Endothelial cell of umbilical vein (primary cell): ENCODE measurements at regions not wholly inside any gene's neighbourhood (a gene's known extent, or its start where the extent isn't known, plus 50 kb on each side); places are given as distances from the start of the nearest gene placed in this dataset.

Source experiments
- BruUV-seq: library from RNA; stranded (reverse); fragments of 400-500 nt; replicated peaks from 2 replicates; lab custom pipeline; 2021; lab: Mats Ljungman, UMichigan
- CTCF ChIA-PET: fragments of 300-600, 350-600 bp; sonication (Branson Sonifier 250); formaldehyde crosslinking; loops from one replicate; lab custom pipeline; 2021; ENCODE audit warnings: antibody characterized with exemption, inconsistent platforms; lab: Charles Lee
- POLR2A ChIA-PET: fragments of 300-600, 350-600 bp; sonication (Branson Sonifier 250); formaldehyde crosslinking; loops from one replicate; lab custom pipeline; 2021; ENCODE audit warnings: antibody characterized with exemption, inconsistent platforms; lab: Charles Lee
- DNase-seq: peaks from one replicate; pipeline ENCODE4 v3.0.0-alpha.2; 2011; ENCODE audit warnings: low read depth, low spot score
- FAIRE-seq: peaks from 2 replicates; lab custom pipeline; 2011; peaks lifted over from hg19 to GRCh38; lab: Jason Lieb, UNC
- H2AFZ ChIP-seq: 2 replicates; pipeline ENCODE4 v1.6.0; 2012; ENCODE audit warnings: low read depth, low read length, control low read depth, inconsistent platforms
- H3K27ac ChIP-seq: 2 replicates; pipeline ENCODE4 v1.5.1; 2011; ENCODE audit warnings: low read depth, mild to moderate bottlenecking, control low read depth, low read length, moderate library complexity; ENCODE audit not compliant: insufficient read depth
- H3K27me3 ChIP-seq, 2 experiments: 2 replicates each; pipeline versions ENCODE4 v1.6.0 to v1.6.1; 2011; ENCODE audit warnings: low read length in 2 of 2, mixed read lengths in 1 of 2; ENCODE audit not compliant: control insufficient read depth in 2 of 2, insufficient read depth in 2 of 2
- H3K36me3 ChIP-seq, 2 experiments: 2 replicates in 1 of 2; 3 replicates in 1 of 2; pipeline ENCODE4 v1.5.1; 2011; ENCODE audit warnings: low read length in 2 of 2, mild to moderate bottlenecking in 1 of 2, moderate library complexity in 1 of 2; ENCODE audit not compliant: control insufficient read depth in 2 of 2, insufficient read depth in 2 of 2; ENCODE audit errors: extremely low read depth in 1 of 2
- H3K4me1 ChIP-seq: 3 replicates; pipeline ENCODE4 v1.5.1; 2011; ENCODE audit warnings: mild to moderate bottlenecking, low read length; ENCODE audit not compliant: control insufficient read depth, insufficient read depth; ENCODE audit errors: extremely low read depth
- H3K4me2 ChIP-seq: 2 replicates; pipeline ENCODE4 v1.6.1; 2011; ENCODE audit warnings: low read length, control low read depth, mixed read lengths; ENCODE audit not compliant: insufficient read depth
- H3K4me3 ChIP-seq, 3 experiments: fragments of 200-600 bp in 1 of 3; sonication (generic), shearing (Covaris generic) in 1 of 3; replicated peaks in 1 of 3; 2 replicates each; pipeline ENCODE4 v1.5.1; 2011 to 2016; ENCODE audit warnings: control low read depth in 3 of 3, low read length in 3 of 3, mild to moderate bottlenecking in 2 of 3, inconsistent platforms in 1 of 3, low read depth in 1 of 3, moderate library complexity in 1 of 3; ENCODE audit not compliant: insufficient read depth in 1 of 3
- H3K79me2 ChIP-seq: 2 replicates; pipeline ENCODE4 v1.6.0; 2012; ENCODE audit warnings: low read length, inconsistent platforms; ENCODE audit not compliant: control insufficient read depth, insufficient read depth
- H3K9ac ChIP-seq: replicated peaks from 2 replicates; pipeline ENCODE3; 2011; ENCODE audit warnings: low read length, control low read depth; ENCODE audit not compliant: insufficient read depth; ENCODE audit errors: extremely low read depth
- H3K9me1 ChIP-seq: replicated peaks from 3 replicates; pipeline ENCODE4 v1.6.0; 2011; ENCODE audit warnings: mild to moderate bottlenecking, low read length; ENCODE audit not compliant: control insufficient read depth, insufficient read depth; ENCODE audit errors: extremely low read depth
- H3K9me3 ChIP-seq: replicated peaks from 2 replicates; pipeline ENCODE4 v1.5.1; 2012; ENCODE audit warnings: low read length, inconsistent platforms; ENCODE audit not compliant: control insufficient read depth, insufficient read depth
- H4K20me1 ChIP-seq: replicated peaks from 2 replicates; pipeline ENCODE3; 2011; ENCODE audit warnings: mild to moderate bottlenecking, low read length; ENCODE audit not compliant: control insufficient read depth, insufficient read depth; ENCODE audit errors: extremely low read depth
- CTCF ChIP-seq, 2 donors: IDR thresholded peaks; 1 replicate in 1 of 2; 2 replicates in 1 of 2; pipeline ENCODE4 v1.5.1; 2011; ENCODE audit warnings: low read length in 2 of 2, mild to moderate bottlenecking in 2 of 2, moderate library complexity in 2 of 2, control low read depth in 1 of 2, inconsistent platforms in 1 of 2, low read depth in 1 of 2; ENCODE audit not compliant: insufficient read depth in 1 of 2; ENCODE audit errors: extremely low read depth in 1 of 2
- EZH2 ChIP-seq: IDR thresholded peaks from 2 replicates; pipeline ENCODE4 v1.6.1; 2012; ENCODE audit warnings: borderline replicate concordance, low read depth, mild to moderate bottlenecking, moderate library complexity, low read length, inconsistent platforms; ENCODE audit not compliant: severe bottlenecking
- FOS ChIP-seq: IDR thresholded peaks from 2 replicates; pipeline ENCODE4 v1.6.1; 2011; ENCODE audit warnings: mild to moderate bottlenecking, low read length, moderate library complexity, borderline replicate concordance; ENCODE audit not compliant: insufficient read depth
- GATA2 ChIP-seq: IDR thresholded peaks from 2 replicates; pipeline ENCODE4 v1.7.0; 2011; ENCODE audit warnings: low read depth, mild to moderate bottlenecking, moderate library complexity, mixed read lengths, low read length; ENCODE audit not compliant: insufficient read length, insufficient read depth
- JUN ChIP-seq: IDR thresholded peaks from 2 replicates; pipeline ENCODE4 v1.6.1; 2011; ENCODE audit warnings: borderline replicate concordance, low read depth; ENCODE audit not compliant: insufficient read length, insufficient read depth
- MAX ChIP-seq: IDR thresholded peaks from 2 replicates; pipeline ENCODE4 v1.6.1; 2011; ENCODE audit not compliant: insufficient read depth, insufficient read length
- MYC ChIP-seq: IDR thresholded peaks from one replicate; pipeline ENCODE4 v1.6.1; 2011; ENCODE audit warnings: mild to moderate bottlenecking, low read depth, low read length
- POLR2A ChIP-seq: IDR thresholded peaks from 2 replicates; pipeline ENCODE4 v1.6.1; 2012; ENCODE audit warnings: low read depth, mild to moderate bottlenecking, control low read depth, low read length
- POLR2AphosphoS5 ChIP-seq: IDR thresholded peaks from 2 replicates; pipeline ENCODE4 v1.6.1; 2012; ENCODE audit warnings: low read depth, mild to moderate bottlenecking, control low read depth, low read length, moderate library complexity; ENCODE audit not compliant: insufficient read depth
- dilution Hi-C: fragments of 300-500 bp; cut with MboI; formaldehyde crosslinking; loops from one replicate; pipeline ENCODE4 v1.15.0; 2019; ENCODE audit warnings: low sequenced_read_pairs; ENCODE audit not compliant: extremely low pct_ligation_motif_present
- intact Hi-C: fragments of 100-400 bp; cut with micrococcal nuclease; formaldehyde crosslinking; loops from one replicate; pipeline ENCODE4 v1.10.0; 2022

DNA sequence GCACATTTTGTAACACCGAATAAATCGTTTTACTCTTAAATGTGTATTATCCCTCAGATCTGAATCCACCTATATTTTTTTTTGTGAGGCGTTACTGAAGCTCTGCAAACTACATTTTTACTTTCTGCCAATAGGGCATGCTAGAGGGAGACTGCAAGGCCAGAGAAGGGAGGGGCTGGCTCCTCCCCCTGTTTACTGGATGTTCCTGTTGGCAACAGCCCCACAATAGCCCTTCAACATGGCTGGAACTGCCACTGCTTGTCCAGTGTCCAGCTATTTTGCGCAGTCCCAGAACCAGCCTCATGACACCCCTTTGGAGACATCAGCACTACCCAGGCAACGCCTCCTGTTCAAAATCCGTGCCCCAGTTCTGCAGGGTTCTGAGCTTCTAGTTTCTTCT, 85.4 kb upstream of the MIER3 start:
- H3K27me3 ChIP-seq, result peaks cover 6 to 10% of the 10 kb centered on the region in 2 experiments
- no peak overlapping the region for H3K4me2 ChIP-seq
- no peak overlapping the region for H2AFZ ChIP-seq
- H3K36me3 ChIP-seq, result no peaks in the 10 kb centered on the region
- DNase-seq (no peak), FAIRE-seq (no peak)
- no peak overlapping the region for H3K4me3 ChIP-seq
- no TSS peak for BruUV-seq
- ChIA-PET CTCF (no interaction called here), POLR2A (no interaction called here)
- H3K9me3 ChIP-seq, result no peaks in the 10 kb centered on the region
- H4K20me1 ChIP-seq, result no peaks in the 10 kb centered on the region
- H3K9me1 ChIP-seq, result no peaks in the 10 kb centered on the region
- dilution Hi-C loops, result no loop called here
- H3K79me2 ChIP-seq, result no peaks in the 10 kb centered on the region
- no peaks in the 10 kb centered on the region for H3K4me1 ChIP-seq
- TF ChIP-seq MYC (no peak), MAX (no peak), JUN (no peak), GATA2 (no peak), EZH2 (no peak), FOS (no peak), CTCF (IDR thresholded peaks at IDR 0.05; ENCODE audit: extremely low read depth in 1 of 2, insufficient read depth in 1 of 2, low read depth in 1 of 2, low read length in 2 of 2) (no peak), POLR2AphosphoS5 (no peak), POLR2A (no peak)
- no peak overlapping the region for H3K27ac ChIP-seq
- intact Hi-C loops, result no loop called here
- no peak overlapping the region for H3K9ac ChIP-seq
